ENCODE measurements at regions not wholly inside any gene's neighbourhood (a gene's known extent, or its start where the extent isn't known, plus 50 kb on each side); places are given as distances from the start of the nearest gene placed in this dataset.
A peak's percentile ranks its signal among the peaks of the same experiment; 100 is the strongest.

DNA sequence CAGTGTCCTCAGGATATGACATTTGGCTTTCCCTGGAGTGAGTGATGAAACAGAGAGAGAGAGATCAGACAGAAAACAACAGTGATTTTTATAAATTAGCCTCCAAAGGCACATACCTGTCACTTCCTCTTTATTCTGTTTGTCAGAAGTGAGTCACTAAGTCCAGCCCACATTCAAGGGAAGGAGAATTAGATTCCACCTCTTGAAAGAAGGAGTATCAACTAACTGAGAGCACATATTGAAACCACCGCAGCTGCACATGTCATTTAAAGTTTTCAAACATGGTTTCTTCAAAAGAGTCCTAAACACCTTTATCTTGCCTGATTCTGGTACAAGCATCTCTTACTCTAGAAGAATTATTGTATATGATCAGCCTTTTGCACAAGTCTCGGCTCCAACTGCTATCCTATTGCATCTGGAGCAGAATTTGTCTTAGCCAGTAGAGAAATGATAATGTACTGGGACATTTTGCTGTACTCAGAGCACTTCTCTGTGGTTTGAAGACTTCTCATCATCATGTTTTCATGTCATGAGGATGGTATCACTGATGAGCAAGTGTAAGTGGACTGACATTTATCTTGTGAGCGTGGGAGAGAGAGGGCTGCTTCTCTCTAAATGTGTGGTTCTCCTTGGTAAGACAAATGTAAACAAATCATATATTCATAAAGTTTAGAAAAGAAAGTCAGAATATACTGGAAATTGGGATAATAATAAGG lies 338.9 kb upstream of the CFAP20DC start:
- in situ Hi-C loops (cut with MboI; ENCODE audit: low sequenced_read_pairs, unreplicated experiment), result no loop called here
- TF ChIP-seq, protein P1, sequence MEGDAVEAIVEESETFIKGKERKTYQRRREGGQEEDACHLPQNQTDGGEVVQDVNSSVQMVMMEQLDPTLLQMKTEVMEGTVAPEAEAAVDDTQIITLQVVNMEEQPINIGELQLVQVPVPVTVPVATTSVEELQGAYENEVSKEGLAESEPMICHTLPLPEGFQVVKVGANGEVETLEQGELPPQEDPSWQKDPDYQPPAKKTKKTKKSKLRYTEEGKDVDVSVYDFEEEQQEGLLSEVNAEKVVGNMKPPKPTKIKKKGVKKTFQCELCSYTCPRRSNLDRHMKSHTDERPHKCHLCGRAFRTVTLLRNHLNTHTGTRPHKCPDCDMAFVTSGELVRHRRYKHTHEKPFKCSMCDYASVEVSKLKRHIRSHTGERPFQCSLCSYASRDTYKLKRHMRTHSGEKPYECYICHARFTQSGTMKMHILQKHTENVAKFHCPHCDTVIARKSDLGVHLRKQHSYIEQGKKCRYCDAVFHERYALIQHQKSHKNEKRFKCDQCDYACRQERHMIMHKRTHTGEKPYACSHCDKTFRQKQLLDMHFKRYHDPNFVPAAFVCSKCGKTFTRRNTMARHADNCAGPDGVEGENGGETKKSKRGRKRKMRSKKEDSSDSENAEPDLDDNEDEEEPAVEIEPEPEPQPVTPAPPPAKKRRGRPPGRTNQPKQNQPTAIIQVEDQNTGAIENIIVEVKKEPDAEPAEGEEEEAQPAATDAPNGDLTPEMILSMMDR (IDR thresholded peaks at IDR 0.05; ENCODE audit: borderline replicate concordance, control extremely low read depth, extremely low read depth, insufficient read depth, missing control alignments), result no peak
- DNase-seq (ENCODE audit: low spot score), result peak; percentile 41

DNA sequence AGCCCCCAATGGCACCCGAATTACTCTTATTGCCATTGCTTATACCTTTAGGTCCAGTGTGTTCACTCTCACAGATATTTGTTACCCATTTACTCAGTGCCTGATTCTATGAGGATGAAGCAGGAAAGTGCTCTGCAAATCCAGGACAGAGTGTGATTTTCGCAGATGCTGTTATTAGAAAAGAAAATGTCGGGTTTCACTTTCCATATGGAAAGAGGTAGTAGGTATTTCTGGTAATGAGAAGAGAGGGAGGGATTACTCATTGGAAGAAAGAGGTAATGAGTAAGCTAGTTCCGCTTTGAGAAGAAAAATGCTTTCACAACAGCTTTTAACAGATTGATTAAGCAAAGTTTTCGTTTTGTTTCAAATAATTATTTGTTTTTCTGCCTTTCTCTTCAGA lies 336.3 kb upstream of the CFAP20DC start:
- DNase-seq (ENCODE audit: low spot score), result peak; percentile 77
- TF ChIP-seq, protein P1 (IDR thresholded peaks at IDR 0.05; ENCODE audit: borderline replicate concordance, control extremely low read depth, extremely low read depth, insufficient read depth, missing control alignments), result no peak
- in situ Hi-C loops (cut with MboI; ENCODE audit: low sequenced_read_pairs, unreplicated experiment), result no loop called here

DNA sequence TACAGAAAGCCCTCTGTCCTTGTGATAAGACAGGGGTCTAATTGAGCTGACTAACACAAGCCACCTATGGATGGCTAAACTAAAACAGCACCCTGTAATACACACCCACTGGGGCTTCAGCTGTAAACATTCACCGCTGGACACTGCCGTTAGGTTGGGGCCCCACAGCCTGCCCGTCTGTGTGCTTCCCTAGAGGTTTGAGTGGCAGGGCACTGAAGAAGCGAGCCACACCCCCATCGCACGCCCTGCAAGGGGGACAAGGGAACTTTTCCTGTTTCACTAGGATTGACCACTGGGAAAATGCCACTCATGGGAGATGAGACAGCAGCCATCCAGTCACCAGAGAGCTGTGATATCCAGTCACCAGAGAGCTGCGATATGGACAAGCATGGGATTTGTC lies 335.7 kb upstream of the CFAP20DC start:
- TF ChIP-seq, protein P1 (IDR thresholded peaks at IDR 0.05; ENCODE audit: borderline replicate concordance, control extremely low read depth, extremely low read depth, insufficient read depth, missing control alignments), result no peak
- in situ Hi-C loops (cut with MboI; ENCODE audit: low sequenced_read_pairs, unreplicated experiment), result no loop called here
- no peak for DNase-seq (ENCODE audit: low spot score)

DNA sequence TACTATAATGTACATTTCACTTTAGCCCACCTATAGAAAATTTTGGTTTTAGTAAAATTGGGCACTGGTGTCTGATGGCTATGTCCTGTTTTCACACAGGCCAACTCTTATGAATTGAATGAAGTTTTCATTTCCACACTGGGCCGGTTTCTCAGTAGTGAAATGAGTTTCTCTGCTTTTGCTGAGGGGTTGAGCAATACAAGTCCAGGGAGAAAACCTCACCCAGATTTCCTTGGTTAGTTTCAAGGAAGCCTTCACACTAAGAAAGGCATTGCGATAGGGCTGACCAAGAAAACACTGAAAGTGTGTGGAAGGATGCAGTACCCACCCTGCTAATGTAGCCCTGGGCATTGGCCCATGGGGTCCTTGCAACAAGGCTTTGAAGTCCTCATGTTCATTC lies 331.5 kb upstream of the CFAP20DC start:
- in situ Hi-C loops (cut with MboI; ENCODE audit: low sequenced_read_pairs, unreplicated experiment), result no loop called here

DNA sequence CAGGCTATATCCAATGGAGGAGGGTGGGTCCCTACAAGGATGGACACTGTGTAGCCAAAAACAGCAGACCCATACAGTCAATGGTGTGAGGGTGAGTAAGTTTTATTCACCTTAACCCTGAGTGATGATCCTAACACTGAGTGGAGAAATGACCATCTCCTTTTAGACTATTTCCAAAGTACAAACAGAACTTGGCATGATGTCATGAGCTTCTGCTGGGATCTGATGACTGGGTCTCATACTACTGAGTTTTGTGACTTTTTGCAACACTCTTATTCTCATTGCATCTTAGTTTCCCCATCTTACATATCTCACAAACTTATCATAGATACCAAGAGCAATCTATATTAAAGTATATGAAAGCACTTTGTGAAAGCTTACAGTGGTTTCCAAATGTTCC lies 330.3 kb upstream of the CFAP20DC start:
- TF ChIP-seq, protein P1 (IDR thresholded peaks at IDR 0.05; ENCODE audit: borderline replicate concordance, control extremely low read depth, extremely low read depth, insufficient read depth, missing control alignments), result no peak
- in situ Hi-C loops (cut with MboI; ENCODE audit: low sequenced_read_pairs, unreplicated experiment), result no loop called here
- no peak for DNase-seq (ENCODE audit: low spot score)

More for the DNA sequence above, 331.5 kb upstream of the CFAP20DC start:
- TF ChIP-seq, protein P1 (IDR thresholded peaks at IDR 0.05; ENCODE audit: borderline replicate concordance, control extremely low read depth, extremely low read depth, insufficient read depth, missing control alignments), result no peak
- peak; percentile 30 for DNase-seq (ENCODE audit: low spot score)

DNA sequence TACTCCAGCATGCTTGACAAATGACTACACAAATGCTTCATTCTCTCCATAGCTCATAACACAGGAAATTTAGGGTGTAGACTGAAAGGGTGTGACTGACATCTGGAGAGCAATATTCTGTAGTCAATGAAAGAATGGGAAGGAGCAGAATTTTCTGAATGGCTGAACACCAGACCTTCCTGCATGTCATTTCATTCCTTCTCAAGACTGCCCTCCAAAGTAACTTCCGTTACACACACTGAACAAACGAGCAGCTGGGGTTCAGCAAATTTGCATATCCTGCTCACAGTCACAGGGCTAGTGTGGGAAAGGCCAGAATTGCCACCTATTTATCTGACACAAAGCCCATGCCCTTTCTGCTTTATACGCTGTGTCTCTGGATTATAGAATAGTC lies 325.0 kb upstream of the CFAP20DC start:
- in situ Hi-C loops (cut with MboI; ENCODE audit: low sequenced_read_pairs, unreplicated experiment), result no loop called here
- TF ChIP-seq, protein P1 (IDR thresholded peaks at IDR 0.05; ENCODE audit: borderline replicate concordance, control extremely low read depth, extremely low read depth, insufficient read depth, missing control alignments), result no peak
- peak; percentile 43 for DNase-seq (ENCODE audit: low spot score)
